ENCODE measurements at regions not wholly inside any gene's neighbourhood (a gene's known extent, or its start where the extent isn't known, plus 50 kb on each side); places are given as distances from the start of the nearest gene placed in this dataset.

DNA sequence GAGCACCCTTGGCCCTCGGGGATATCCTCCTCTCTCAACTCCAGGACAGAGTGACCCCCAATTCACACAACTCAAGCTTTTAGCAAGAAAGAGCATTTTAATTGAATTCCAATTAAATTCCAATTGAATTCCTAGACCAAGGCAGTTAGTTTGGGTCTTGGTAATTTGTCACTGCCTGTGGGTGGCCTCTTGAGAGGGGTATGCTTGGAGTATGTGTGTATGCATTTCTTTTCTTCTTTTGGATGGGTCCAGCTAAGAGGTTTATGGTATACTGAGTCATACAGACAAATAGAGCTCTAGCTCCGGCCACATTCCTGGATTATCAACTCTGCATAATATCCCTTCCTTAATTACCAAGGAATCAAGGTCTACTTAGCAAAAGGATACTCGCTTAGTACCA lies 136.7 kb downstream of the PCTP start:
- no peak for FAIRE-seq
- H3K4me3 ChIP-seq, result no peak overlapping the region
- ATAC-seq, result no peak
- intact Hi-C loops (cut with DNase I), result no loop called here
- TF ChIP-seq, protein P1, sequence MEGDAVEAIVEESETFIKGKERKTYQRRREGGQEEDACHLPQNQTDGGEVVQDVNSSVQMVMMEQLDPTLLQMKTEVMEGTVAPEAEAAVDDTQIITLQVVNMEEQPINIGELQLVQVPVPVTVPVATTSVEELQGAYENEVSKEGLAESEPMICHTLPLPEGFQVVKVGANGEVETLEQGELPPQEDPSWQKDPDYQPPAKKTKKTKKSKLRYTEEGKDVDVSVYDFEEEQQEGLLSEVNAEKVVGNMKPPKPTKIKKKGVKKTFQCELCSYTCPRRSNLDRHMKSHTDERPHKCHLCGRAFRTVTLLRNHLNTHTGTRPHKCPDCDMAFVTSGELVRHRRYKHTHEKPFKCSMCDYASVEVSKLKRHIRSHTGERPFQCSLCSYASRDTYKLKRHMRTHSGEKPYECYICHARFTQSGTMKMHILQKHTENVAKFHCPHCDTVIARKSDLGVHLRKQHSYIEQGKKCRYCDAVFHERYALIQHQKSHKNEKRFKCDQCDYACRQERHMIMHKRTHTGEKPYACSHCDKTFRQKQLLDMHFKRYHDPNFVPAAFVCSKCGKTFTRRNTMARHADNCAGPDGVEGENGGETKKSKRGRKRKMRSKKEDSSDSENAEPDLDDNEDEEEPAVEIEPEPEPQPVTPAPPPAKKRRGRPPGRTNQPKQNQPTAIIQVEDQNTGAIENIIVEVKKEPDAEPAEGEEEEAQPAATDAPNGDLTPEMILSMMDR (IDR thresholded peaks at IDR 0.05), result no peak
- WGBS, 2 donors, result 42 to 59% methylated on average over 3 of the region's 3 CpGs
- DNase-seq, result no peak
- no peaks in the 10 kb centered on the region for H3K36me3 ChIP-seq
- peaks cover 0 to 3% (median 0%) of the 10 kb centered on the region in 4 donors for H3K27me3 ChIP-seq
- H3K9me3 ChIP-seq, result no peaks in the 10 kb centered on the region
- no peak overlapping the region for H3K27ac ChIP-seq
- no peaks in the 10 kb centered on the region for H3K4me1 ChIP-seq

DNA sequence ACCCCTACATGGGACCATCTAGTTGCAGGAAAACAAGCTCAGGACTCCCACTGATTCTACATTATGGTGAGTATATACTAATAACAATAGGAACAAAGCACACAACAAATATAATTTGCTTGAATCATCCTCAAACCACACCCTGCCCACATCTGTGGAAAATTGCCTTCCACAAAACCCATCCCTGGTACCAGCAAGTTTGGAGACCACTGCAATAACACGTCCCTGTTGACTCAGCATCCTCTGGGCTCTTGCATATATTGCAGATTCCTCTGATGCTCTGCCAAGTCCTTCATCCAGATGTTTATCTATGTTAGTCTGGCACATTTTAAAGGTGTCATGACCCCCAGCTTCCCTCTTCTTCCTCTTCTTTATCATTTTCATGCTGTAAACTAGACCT lies 138.4 kb downstream of the PCTP start:
- ATAC-seq, result no peak
- no peaks in the 10 kb centered on the region for H3K36me3 ChIP-seq
- intact Hi-C loops (cut with DNase I), result no loop called here
- H3K27ac ChIP-seq, result no peak overlapping the region
- TF ChIP-seq, protein P1 (IDR thresholded peaks at IDR 0.05), result no peak
- no peaks in the 10 kb centered on the region for H3K4me1 ChIP-seq
- no peaks in the 10 kb centered on the region for H3K9me3 ChIP-seq
- 41 to 52% methylated on average over 1 of the region's 1 CpG for whole genome bisulfite sequencing, 2 donors
- no peak for DNase-seq
- FAIRE-seq, result no peak
- no peak overlapping the region for H3K4me3 ChIP-seq
- peaks cover 0 to 3% (median 0%) of the 10 kb centered on the region in 4 donors for H3K27me3 ChIP-seq

DNA sequence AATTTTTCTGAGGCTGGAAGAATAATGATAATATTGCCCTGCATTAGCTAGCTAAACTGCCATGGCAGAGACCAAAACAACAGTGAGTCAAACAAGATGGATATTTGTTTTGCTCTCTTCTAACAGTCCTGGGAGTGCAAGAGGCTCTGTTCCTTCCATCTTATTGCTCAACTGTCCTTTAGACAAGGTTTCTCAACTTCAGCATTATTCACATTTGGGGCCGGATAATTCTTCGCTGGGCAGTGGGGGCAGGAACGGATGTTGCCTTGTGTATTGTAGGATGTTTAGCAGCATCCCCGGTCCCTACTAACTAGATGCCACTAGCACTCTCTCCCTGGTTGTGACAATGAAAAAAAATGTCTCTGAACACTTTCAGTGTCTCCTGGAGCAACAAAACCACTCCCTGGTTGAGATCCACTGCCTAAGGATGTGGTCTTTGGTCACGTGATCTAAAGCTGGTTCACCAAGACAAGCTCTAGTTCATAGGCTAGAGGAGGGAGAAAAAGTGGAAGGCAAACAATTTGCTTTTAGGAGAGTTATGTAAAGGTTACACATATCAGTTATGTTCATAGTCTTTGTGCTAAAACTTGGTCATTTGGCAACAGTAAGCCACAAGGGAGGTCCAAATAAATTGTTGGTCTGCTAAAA lies 144.4 kb downstream of the PCTP start:
- peak in 2 of 4 donors; percentile 22 to 38 for ATAC-seq
- Histone ChIP-seq H3K27ac (no peak overlapping the region), H3K9me3 (no peaks in the 10 kb centered on the region), H3K4me3 (no peak overlapping the region), H3K36me3 (no peaks in the 10 kb centered on the region), H3K27me3 (no peaks in the 10 kb centered on the region), H3K4me1 (no peaks in the 10 kb centered on the region)
- TF ChIP-seq, protein P1 (IDR thresholded peaks at IDR 0.05), result no peak
- DNase-seq, result no peak
- intact Hi-C loops (cut with DNase I), result no loop called here
- FAIRE-seq, result no peak
- 63 to 80% methylated on average over 5 of the region's 5 CpGs for WGBS, 2 donors

DNA sequence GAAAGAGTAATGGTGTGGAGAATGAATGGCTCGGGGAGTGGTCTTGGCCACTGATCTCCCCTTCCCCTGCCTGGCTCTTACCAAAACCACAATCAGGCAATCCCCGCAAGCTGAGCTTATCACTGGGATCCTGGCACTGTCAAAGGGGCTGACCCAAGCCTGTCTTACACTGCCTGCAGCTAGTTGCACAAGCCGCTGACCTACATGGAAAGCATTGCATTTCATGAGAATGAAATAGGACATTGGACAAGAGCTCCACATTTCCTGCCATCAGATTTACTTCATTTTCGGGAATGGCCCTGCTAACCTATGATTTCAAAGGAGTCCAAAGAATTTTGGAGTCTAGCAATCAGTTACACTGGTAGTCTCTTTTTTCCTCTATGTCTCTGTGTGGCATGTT lies 146.4 kb downstream of the PCTP start:
- FAIRE-seq, result no peak
- 56 to 66% methylated on average over 4 of the region's 4 CpGs for WGBS, 2 donors
- ATAC-seq, result peak in 2 of 4 donors; percentile 48 to 78
- H3K36me3 ChIP-seq, result no peaks in the 10 kb centered on the region
- no peaks in the 10 kb centered on the region for H3K9me3 ChIP-seq
- no peak for DNase-seq
- TF ChIP-seq, protein P1 (IDR thresholded peaks at IDR 0.05), result no peak
- no peaks in the 10 kb centered on the region for H3K27me3 ChIP-seq
- no peak overlapping the region for H3K4me3 ChIP-seq
- no peaks in the 10 kb centered on the region for H3K4me1 ChIP-seq
- H3K27ac ChIP-seq, result no peak overlapping the region
- intact Hi-C loops (cut with DNase I), result no loop called here

DNA sequence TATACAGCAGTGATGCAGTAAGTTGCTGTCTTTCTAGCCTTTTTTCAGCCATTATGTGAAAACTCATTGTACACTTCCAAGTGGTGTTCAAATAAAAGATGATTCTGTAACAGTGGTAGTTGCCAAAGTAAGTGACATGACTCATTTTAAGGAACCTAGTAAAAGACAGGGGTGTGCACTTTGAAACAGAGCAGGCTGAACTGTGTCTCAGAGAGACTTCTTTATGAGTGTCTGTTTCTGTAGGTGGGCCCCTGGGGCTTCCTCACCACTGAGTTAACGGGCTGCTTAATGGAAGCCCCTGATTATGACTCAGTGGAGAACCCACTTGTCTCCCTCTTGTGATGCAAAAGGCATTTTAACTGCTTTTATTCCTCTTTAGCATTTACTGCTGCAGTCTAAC lies 147.3 kb downstream of the PCTP start:
- 44 to 56% methylated on average over 1 of the region's 1 CpG for WGBS, 2 donors
- TF ChIP-seq, protein P1 (IDR thresholded peaks at IDR 0.05), result no peak

More for the DNA sequence above, 147.3 kb downstream of the PCTP start:
- peak in 2 of 4 donors; percentile 34 to 35 for ATAC-seq
- H3K4me1 ChIP-seq, result no peaks in the 10 kb centered on the region
- no peak overlapping the region for H3K27ac ChIP-seq
- intact Hi-C loops (cut with DNase I), result no loop called here
- H3K36me3 ChIP-seq, result no peaks in the 10 kb centered on the region
- no peak for FAIRE-seq
- H3K4me3 ChIP-seq, result no peak overlapping the region
- H3K9me3 ChIP-seq, result no peaks in the 10 kb centered on the region
- H3K27me3 ChIP-seq, result no peaks in the 10 kb centered on the region
- DNase-seq, result no peak
